GM19351 (cell line): ENCODE measurements at regions not wholly inside any gene's neighbourhood (a gene's known extent, or its start where the extent isn't known, plus 50 kb on each side); places are given as distances from the start of the nearest gene placed in this dataset.

Experiments used
- ATAC-seq: cut with Tn5 transposase; IDR thresholded peaks from one replicate; pipeline ENCODE4 v1.9.1; 2021; ENCODE audit warnings: mild to moderate bottlenecking, moderate library complexity; ENCODE audit not compliant: unreplicated experiment

DNA sequence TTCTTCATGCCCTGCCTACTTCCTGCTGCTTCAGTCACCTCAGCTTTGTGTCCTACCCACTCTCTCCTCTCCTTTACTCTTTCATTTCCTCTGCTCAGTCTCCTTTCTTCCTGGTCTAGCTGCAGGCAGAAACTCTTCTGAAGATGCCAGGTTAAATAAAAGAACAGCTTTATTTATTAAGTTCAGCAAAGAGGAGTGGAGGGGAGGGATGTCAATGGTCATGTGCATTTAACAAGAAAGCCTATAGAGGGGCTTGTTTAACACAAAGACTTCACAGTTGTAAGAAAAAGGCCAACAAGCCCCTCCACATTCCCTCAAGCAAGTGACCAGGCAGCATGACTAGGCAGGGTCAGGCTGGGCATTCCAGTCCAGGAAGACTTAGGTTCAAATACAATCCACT is 609.2 kb downstream of the INSC start:
- no peak for ATAC-seq

- ATAC-seq: no peak
Observed at GRCh38 chr11:15724601-15725000, 609.9 kb downstream of the INSC start.

DNA sequence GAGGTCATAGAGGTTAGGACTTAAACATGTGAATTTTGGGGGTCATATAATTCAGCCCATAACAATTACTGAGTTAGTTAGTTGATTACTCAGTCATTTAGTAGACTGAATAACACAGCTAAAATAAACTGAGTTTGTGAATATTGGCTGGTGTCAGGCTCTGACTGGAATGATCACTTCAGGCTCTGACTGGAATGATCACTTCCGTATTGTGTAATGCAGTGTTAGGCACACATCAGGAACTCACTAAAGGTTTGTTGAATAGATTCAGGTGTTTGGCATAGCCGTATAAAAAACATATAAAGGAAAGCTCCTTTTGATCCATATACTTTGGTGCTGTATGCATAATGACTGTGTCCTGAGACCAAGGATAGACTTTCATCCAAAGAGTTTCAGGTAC is 610.5 kb downstream of the INSC start:
- no peak for ATAC-seq

DNA sequence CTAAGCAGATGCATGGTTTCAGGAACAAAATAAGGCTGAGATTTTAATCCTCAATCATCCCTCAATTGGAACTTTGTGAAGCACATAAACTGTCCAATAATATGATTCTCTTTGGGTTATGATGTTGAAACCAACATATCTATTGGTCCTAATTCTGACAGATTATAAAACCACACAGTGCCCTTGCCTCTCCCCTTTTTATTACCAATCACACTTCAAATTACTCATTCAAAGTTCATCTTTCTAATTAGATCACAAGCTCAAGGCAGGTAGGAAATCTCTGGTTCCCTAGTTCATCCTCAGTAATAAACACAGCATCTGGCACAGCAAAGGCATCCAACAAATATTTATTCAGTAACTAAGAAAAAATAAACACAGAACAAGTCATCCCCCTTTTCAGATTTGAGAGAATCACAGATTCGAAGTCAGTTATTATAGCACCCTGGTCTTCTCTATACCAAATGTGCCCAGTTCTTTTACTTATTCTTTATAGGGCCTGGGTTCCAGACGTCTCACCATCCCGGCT is 611.6 kb downstream of the INSC start:
- ATAC-seq: no peak

DNA sequence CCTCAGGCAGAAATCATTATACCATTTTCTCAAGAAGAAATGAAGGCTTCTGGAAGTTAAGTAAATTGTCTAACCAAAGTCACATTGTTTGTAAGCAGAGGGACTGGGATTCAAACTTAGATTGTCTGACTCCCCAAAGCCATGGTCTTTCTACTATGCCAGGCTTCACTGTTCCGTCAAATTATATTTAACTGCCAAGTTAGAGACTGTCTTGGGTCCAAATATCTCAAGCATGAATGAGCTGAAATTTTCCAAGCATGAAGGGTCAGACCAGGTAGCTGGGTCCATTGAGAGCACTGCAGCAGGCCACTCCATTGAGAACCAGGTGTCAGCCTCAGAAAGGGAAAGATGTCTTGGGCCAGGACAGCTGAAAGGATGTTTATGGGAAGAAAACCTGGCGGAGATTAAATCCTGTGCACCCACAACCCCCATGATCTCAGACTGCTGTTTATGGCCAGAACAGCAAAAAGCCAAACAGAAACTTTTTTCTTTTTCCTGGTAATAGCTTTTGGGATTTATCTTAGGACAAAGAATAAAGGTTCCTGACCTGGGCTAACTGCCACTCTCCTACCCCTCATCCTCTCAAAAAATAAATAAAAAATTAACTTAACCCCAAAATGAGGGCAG is 612.3 kb downstream of the INSC start:
- ATAC-seq: no peak

GRCh38 chr11:15727520-15727914 is 612.8 kb downstream of the INSC start:
- no peak for ATAC-seq

DNA sequence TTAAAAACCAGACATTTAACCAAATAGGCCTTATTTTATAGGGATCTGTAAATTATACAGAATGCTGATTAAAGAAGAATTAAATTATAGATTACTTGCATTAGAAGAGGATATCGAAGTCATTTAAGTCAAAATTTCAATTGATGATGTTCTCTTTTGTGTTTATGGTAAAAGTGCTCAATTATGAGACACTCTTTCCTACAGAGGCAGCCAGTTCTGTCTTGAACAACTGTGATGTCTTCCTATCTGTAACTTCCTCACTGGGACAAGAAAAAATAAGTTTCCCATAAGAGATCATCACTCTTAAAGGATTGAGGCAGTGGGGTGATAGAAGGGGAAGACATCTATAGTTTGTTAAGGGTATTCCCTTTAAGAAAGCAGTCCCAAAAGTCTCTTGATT is 613.5 kb downstream of the INSC start:
- ATAC-seq: no peak

DNA sequence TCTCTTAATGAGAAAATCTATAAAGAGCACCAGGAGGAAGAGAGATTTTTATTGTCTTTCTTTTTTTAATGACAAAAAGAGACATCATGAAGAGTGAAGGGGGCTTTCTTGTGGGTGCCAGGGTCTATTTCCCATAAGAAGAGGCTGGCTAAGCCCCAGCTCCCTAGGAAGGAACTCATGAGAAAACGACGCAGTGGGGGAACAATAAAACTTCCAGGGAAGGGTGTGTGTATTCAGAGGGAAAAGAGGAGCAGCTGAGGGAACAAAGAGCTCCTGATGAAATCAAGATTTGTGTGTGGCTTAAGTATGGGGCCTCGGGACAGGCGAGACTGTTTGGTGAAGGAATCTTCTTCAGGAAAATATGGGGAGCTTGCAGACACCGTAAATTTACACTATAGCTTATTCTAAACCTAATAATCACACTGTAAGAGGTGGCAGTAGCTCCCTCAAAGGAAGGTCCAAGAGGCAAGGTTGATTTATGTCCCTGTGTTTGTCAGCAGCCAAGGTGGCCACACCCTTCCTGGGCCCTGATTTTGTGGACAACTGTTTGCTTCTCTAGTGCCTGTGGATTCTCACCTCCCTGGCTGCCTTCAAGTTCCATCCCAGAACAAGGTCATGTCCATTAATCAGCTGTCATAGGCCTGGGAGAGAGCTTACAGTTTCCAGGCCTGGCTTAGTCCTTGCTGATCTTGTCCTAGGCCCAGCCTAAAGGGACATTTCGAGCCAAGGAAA is 615.7 kb downstream of the INSC start:
- ATAC-seq: no peak

GRCh38 chr11:15730995-15731385 is 616.3 kb downstream of the INSC start:
- no peak for ATAC-seq

- no peak for ATAC-seq
Observed at GRCh38 chr11:15735706-15736105, 620.6 kb downstream of the SOX6 start.

- no peak for ATAC-seq
Observed at GRCh38 chr11:15737320-15737719, 619.0 kb downstream of the SOX6 start.

DNA sequence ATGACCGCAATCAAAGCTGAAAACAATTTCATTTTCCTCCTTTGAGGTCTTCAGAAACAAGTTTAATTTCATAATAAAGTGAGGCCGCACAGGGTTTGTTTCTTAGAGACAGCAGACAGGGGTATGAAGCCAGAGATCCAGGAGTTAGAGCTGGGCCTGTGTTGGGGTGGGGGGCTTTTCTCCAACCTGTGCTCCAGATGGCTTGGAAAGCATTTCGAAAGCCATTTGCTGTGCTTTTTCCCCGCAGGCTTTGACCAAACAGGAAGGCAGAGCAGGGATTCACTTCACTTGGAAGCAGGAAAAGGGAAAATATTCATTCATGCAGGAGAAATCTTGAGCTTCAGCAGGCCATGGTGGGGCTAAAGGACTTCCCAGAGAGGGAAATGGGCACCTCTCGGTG is 617.4 kb downstream of the SOX6 start:
- ATAC-seq: no peak

GRCh38 chr11:15742626-15743519 is 613.5 kb downstream of the SOX6 start:
- ATAC-seq: no peak

- no peak for ATAC-seq
Observed at GRCh38 chr11:15744693-15745092, 611.7 kb downstream of the SOX6 start.

- no peak for ATAC-seq
Observed at GRCh38 chr11:15745266-15745665, 611.1 kb downstream of the SOX6 start.

DNA sequence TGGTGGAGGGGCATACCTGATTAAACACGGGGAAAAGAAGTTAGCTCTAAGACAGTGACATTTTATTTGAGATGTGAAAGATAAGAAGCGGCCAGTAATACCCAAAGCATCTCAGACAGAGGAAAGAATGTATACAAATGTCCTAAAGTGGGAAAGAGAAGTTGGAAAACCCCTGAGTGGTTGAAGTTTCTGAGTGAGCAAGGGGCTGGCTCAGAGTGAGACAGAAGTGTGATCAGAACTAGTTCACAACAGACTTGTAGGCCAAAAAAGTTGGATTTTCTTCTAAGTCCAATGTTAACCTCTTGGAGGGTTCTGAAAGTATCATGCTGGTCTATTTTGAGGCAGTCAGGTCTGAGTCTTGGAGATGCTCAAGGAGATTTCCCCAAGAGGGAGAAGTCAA is 608.7 kb downstream of the SOX6 start:
- no peak for ATAC-seq

GRCh38 chr11:15748132-15748531 is 608.2 kb downstream of the SOX6 start:
- ATAC-seq: no peak

DNA sequence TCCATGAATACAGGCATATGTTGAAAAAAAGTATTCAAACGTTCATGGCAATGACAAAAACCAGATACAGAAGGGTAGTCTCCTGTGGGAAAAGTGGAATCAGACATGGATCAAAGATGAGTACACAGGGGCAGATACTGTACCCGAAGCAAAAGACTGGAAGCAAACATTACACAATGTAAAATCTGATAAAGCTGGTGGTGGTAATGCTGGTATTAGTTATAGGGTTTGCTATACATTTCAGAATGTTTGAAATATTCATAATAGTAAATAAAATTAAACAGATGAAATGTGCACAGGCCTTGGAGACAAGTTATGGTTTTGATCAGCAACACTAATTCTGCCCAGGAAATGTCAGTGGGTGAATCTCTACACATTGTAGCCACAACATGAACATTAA is 607.6 kb downstream of the SOX6 start:
- no peak for ATAC-seq

DNA sequence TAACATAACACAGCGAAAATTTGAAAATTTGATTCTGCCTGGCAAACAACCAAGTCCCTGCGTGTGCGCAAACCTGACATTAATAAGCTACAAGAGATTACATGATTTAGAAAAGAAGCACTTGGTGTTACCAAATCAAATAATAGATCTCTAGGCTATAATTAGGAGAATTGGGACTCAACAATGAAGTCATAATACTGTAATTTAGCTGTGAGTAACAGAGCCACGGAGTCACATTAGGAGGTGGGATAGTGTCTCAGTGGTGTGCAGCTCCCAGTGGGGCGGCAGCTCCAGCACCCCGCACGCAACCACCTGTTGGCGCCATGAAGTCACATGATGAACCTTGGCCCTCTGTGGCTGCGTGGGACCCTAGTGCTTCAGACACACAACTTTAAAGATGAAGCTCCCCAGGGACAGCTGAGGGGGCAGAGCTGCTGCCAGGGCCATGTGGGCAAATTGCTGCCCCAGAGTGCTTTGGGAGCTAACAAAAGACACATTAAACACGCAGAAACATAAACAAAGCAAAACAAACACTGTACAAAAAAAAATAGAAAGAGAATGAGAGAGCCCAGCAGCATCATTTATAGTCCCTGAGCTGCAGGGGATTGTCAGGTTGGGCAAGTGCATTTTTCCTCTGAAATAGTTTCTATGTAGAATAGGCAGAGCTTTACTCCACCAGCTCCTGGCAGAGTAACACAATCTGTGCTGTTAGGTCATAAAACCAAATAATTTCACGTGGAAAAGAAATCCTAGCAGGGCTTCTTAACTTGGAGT is 605.6 kb downstream of the SOX6 start:
- no peak for ATAC-seq

DNA sequence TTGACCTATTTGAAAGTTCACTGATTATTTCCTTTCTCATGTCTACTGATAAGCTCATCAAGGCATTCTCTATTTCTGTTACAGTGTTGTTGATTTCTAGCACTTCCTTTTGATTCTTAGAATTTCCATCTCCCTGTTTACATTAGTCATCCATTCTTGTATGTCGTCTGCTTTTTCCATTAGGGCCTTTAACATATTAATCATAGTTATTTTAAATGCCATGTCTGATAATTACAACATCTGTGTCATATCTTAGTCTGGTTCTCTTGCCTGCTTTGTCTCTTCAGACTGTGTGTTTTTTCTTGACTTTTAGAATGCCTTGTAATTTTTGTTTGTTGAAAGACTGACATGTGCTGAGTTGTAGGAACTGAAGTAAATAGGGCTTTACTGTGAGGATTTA is 602.1 kb downstream of the SOX6 start:
- ATAC-seq: no peak
